Panc1 (cell line): ENCODE measurements at regions not wholly inside any gene's neighbourhood (a gene's known extent, or its start where the extent isn't known, plus 50 kb on each side); places are given as distances from the start of the nearest gene placed in this dataset.

Experiments
- CTCF ChIP-seq: fragments of 450-650 bp; IDR thresholded peaks from 2 replicates; pipeline ENCODE4 v1.5.1; 2017; ENCODE audit warnings: mild to moderate bottlenecking
- POLR2AphosphoS5 ChIP-seq: IDR thresholded peaks from 2 replicates; pipeline ENCODE4 v1.6.1; 2012; ENCODE audit warnings: mild to moderate bottlenecking, low read depth, low read length, moderate library complexity
- REST ChIP-seq, 2 experiments: IDR thresholded peaks; 2 replicates each; pipeline ENCODE4 v1.6.1; 2011 to 2012; ENCODE audit warnings: low read depth in 2 of 2, control low read depth in 1 of 2, low read length in 1 of 2, mild to moderate bottlenecking in 1 of 2, moderate library complexity in 1 of 2; ENCODE audit not compliant: insufficient read depth in 1 of 2
- SIN3A ChIP-seq: IDR thresholded peaks from 2 replicates; pipeline ENCODE4 v1.6.1; 2012; ENCODE audit warnings: low read depth, mild to moderate bottlenecking, low read length, moderate library complexity, borderline replicate concordance; ENCODE audit not compliant: insufficient read depth
- TCF7L2 ChIP-seq: IDR thresholded peaks from 2 replicates; pipeline ENCODE4 v1.6.1; 2011; ENCODE audit warnings: mild to moderate bottlenecking, low read depth, low read length, inconsistent platforms

GRCh38 chr21:41647806-41648561, 118.9 kb downstream of the RIPK4 start:
- TF ChIP-seq CTCF (no peak), REST (IDR thresholded peaks at IDR 0.05; ENCODE audit: insufficient read depth in 1 of 2, low read depth in 2 of 2, low read length in 1 of 2) (no peak), SIN3A (no peak), POLR2AphosphoS5 (no peak), TCF7L2 (no peak)
